PC-3 (cell line): ENCODE measurements at regions not wholly inside any gene's neighbourhood (a gene's known extent, or its start where the extent isn't known, plus 50 kb on each side); places are given as distances from the start of the nearest gene placed in this dataset.

ENCODE experiments used
- ATAC-seq: fragments of 200-7000 bp; cut with Tn5 transposase; 2 replicates; pipeline ENCODE4 v1.9.1; 2020; ENCODE audit warnings: mild to moderate bottlenecking, moderate library complexity
- BruUV-seq: library from RNA; stranded (reverse); fragments of 400-500 nt; replicated peaks from 2 replicates; lab custom pipeline; 2021; lab: Mats Ljungman, UMichigan
- CTCF ChIA-PET: fragments of 300-600 bp; sonication (Branson Sonifier 250); formaldehyde crosslinking; loops from one replicate; lab custom pipeline; 2022; ENCODE audit warnings: antibody characterized with exemption; lab: Charles Lee
- POLR2A ChIA-PET: fragments of 300-600 bp; sonication (Branson Sonifier 250); formaldehyde crosslinking; loops from one replicate; lab custom pipeline; 2022; ENCODE audit warnings: antibody characterized with exemption; ENCODE audit not compliant: unreplicated experiment; lab: Charles Lee
- DNase-seq: peaks from one replicate; pipeline ENCODE4 v3.0.0-alpha.2; 2015
- H2AFZ ChIP-seq: fragments of 300-600 bp; sonication (generic); 2 replicates; pipeline ENCODE4 v1.6.0; 2016; ENCODE audit warnings: antibody characterized with exemption, low read length
- H3F3A ChIP-seq: fragments of 300-600 bp; sonication (generic); one replicate; pipeline ENCODE4 v1.6.0; 2017; ENCODE audit warnings: antibody characterized with exemption, low read length, control low read depth, mild to moderate bottlenecking; ENCODE audit not compliant: unreplicated experiment
- H3K27ac ChIP-seq: fragments of 300-600 bp; sonication (generic); 2 replicates; pipeline ENCODE4 v1.5.1; 2016; ENCODE audit warnings: mild to moderate bottlenecking, low read length
- H3K27me3 ChIP-seq: fragments of 300-600 bp; sonication (generic); 2 replicates; pipeline ENCODE4 v1.6.1; 2016; ENCODE audit warnings: low read length, mixed read lengths
- H3K36me3 ChIP-seq: fragments of 300-600 bp; sonication (generic); 2 replicates; pipeline ENCODE4 v1.6.1; 2016; ENCODE audit warnings: low read depth, mixed run types, low read length, mixed read lengths
- H3K4me1 ChIP-seq: fragments of 300-600 bp; sonication (generic); 2 replicates; pipeline ENCODE4 v1.5.1; 2016; ENCODE audit warnings: low read length; ENCODE audit not compliant: insufficient read depth
- H3K4me2 ChIP-seq: fragments of 300-600 bp; sonication (generic); 2 replicates; pipeline ENCODE4 v1.6.0; 2016; ENCODE audit warnings: low read length
- H3K4me3 ChIP-seq: fragments of 300-600 bp; sonication (generic); 2 replicates; pipeline ENCODE4 v1.5.1; 2016; ENCODE audit warnings: mild to moderate bottlenecking, low read length, mixed read lengths
- H3K79me2 ChIP-seq: fragments of 300-600 bp; sonication (generic); 2 replicates; pipeline ENCODE4 v1.6.1; 2017; ENCODE audit warnings: low read length, mixed read lengths
- H3K9ac ChIP-seq: fragments of 300-600 bp; sonication (generic); 2 replicates; pipeline ENCODE4 v1.6.0; 2016; ENCODE audit warnings: mild to moderate bottlenecking, low read length
- H3K9me2 ChIP-seq: fragments of 300-600 bp; sonication (generic); replicated peaks from 2 replicates; pipeline ENCODE4 v1.6.1; 2016; ENCODE audit warnings: mixed run types, low read length, mixed read lengths
- H3K9me3 ChIP-seq: fragments of 300-600 bp; sonication (generic); 2 replicates; pipeline ENCODE4 v1.6.1; 2016; ENCODE audit warnings: low read length, mixed read lengths
- H4K20me1 ChIP-seq: fragments of 300-600 bp; sonication (generic); 2 replicates; pipeline ENCODE4 v1.6.1; 2016; ENCODE audit warnings: low read length, mixed read lengths
- EZH2 ChIP-seq: fragments of 300-600 bp; sonication (generic); IDR thresholded peaks from one replicate; pipeline ENCODE4 v1.6.1; 2017; ENCODE audit warnings: antibody characterized with exemption, mild to moderate bottlenecking, low read length; ENCODE audit not compliant: unreplicated experiment
- EZH2phosphoT487 ChIP-seq: fragments of 300-600 bp; sonication (generic); IDR thresholded peaks from 2 replicates; pipeline ENCODE4 v1.6.1; 2018; ENCODE audit warnings: mild to moderate bottlenecking, antibody characterized with exemption, low read length, borderline replicate concordance
- intact Hi-C: fragments of 100-400 bp; cut with micrococcal nuclease; formaldehyde crosslinking; loops from 2 replicates; pipeline ENCODE4 v1.9.0; 2023
- TF ChIP-seq, protein P1 (sequence below): fragments of 300-600 bp; sonication (generic); conservative IDR thresholded peaks from 2 replicates; pipeline ENCODE4 v1.5.1; 2017; ENCODE audit warnings: antibody characterized with exemption, low read depth, mild to moderate bottlenecking, low read length

DNA sequence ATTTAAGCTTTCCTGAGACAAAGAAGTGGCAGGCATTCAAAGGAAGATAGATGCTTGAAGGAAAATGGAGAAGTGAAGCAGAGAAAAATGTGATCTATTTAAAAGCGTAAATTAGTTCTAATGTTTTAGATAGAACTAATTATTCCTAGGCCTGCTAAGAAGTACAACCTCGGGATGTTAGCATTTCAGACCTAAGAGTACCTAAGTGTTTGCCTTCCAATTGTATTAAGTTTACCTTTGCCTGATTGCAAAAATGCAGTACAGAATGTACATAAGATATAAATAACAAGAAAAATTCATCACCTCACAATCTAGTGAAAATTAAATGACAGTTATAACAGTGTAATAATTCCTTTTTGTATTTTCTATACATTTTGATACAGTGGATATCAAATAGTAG is 71.1 kb upstream of the HNMT start:
- ATAC-seq (no peak), DNase-seq (no peak)
- Histone ChIP-seq H3K4me3 (no peak overlapping the region), H4K20me1 (no peaks in the 10 kb centered on the region), H3K79me2 (no peaks in the 10 kb centered on the region), H3F3A (no peaks in the 10 kb centered on the region), H3K27ac (no peak overlapping the region), H3K36me3 (no peaks in the 10 kb centered on the region), H2AFZ (no peak overlapping the region), H3K9ac (no peak overlapping the region), H3K4me1 (no peaks in the 10 kb centered on the region), H3K27me3 (no peaks in the 10 kb centered on the region), H3K4me2 (no peak overlapping the region), H3K9me3 (no peaks in the 10 kb centered on the region), H3K9me2 (no peaks in the 10 kb centered on the region)
- BruUV-seq = no TSS peak
- TF ChIP-seq, protein P1, sequence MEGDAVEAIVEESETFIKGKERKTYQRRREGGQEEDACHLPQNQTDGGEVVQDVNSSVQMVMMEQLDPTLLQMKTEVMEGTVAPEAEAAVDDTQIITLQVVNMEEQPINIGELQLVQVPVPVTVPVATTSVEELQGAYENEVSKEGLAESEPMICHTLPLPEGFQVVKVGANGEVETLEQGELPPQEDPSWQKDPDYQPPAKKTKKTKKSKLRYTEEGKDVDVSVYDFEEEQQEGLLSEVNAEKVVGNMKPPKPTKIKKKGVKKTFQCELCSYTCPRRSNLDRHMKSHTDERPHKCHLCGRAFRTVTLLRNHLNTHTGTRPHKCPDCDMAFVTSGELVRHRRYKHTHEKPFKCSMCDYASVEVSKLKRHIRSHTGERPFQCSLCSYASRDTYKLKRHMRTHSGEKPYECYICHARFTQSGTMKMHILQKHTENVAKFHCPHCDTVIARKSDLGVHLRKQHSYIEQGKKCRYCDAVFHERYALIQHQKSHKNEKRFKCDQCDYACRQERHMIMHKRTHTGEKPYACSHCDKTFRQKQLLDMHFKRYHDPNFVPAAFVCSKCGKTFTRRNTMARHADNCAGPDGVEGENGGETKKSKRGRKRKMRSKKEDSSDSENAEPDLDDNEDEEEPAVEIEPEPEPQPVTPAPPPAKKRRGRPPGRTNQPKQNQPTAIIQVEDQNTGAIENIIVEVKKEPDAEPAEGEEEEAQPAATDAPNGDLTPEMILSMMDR = no peak
- TF ChIP-seq EZH2phosphoT487 (no peak), EZH2 (no peak)
- intact Hi-C loops = no loop called here
- CTCF ChIA-PET = no interaction called here
- POLR2A ChIA-PET = no interaction called here

DNA sequence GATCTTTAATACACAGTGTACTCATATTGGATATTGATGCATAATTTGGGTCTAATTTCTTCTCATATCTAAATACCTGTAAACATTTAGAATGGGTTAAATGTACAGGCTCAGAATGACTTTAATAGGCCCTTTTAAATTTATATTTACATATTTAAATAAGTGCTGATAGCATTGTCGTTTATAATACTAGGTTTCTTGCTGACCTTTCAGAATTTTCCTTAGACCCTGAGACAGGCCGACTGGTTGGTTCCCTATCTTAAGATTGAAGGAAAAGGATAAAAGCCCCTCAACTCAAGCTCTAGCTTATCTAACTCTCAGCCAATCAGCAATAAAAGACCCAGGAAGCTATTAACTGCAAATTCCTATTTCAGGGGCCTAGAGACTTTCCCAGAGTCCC is 67.8 kb upstream of the HNMT start:
- Histone ChIP-seq H3K4me1 (no peaks in the 10 kb centered on the region), H3K4me2 (no peak overlapping the region), H3K27ac (no peak overlapping the region), H3F3A (no peaks in the 10 kb centered on the region), H3K9ac (no peak overlapping the region), H3K9me3 (no peaks in the 10 kb centered on the region), H3K27me3 (peaks cover 3% of the 10 kb centered on the region; the same call in 1 of the 2 replicates), H3K9me2 (no peaks in the 10 kb centered on the region), H3K4me3 (no peak overlapping the region), H2AFZ (no peak overlapping the region), H3K79me2 (no peaks in the 10 kb centered on the region), H3K36me3 (no peaks in the 10 kb centered on the region), H4K20me1 (no peaks in the 10 kb centered on the region)
- CTCF ChIA-PET = interaction anchor here (1.0 kb wide), 1 partner anchor 8 kb away, joined by 4 read pairs; no protein-coding TSS in a partner anchor
- DNase-seq = no peak
- POLR2A ChIA-PET = no interaction called here
- no TSS peak for BruUV-seq
- no peak for ATAC-seq
- intact Hi-C loops = no loop called here
- TF ChIP-seq, protein P1 = no peak
- TF ChIP-seq EZH2phosphoT487 (no peak), EZH2 (no peak)

DNA sequence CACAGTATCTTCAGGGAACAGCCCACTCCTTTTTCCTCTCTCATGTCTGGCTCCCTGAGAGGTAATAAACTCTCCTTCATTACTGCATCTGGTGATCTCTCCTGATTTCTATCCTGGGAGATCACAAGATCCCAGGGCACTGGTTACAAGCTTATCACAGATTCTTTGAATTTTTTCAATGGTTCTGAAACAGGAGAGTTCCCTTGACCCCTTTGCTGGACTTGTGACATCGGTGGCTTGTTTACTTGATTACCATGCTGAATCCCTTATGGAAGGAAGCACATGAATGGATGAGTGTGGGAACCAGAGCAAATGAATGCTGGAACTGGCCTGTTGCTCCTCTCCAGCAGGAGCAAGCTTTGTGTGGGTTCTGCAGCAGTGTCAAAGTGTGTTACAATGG is 67.2 kb upstream of the HNMT start:
- Histone ChIP-seq H2AFZ (no peak overlapping the region), H3K36me3 (no peaks in the 10 kb centered on the region), H3K27ac (no peak overlapping the region), H3K27me3 (peaks cover 3% of the 10 kb centered on the region; the same call in 1 of the 2 replicates), H3K9me2 (no peaks in the 10 kb centered on the region), H3F3A (no peaks in the 10 kb centered on the region), H3K4me3 (no peak overlapping the region), H4K20me1 (no peaks in the 10 kb centered on the region), H3K4me1 (no peaks in the 10 kb centered on the region), H3K9ac (no peak overlapping the region), H3K9me3 (no peaks in the 10 kb centered on the region), H3K4me2 (no peak overlapping the region), H3K79me2 (no peaks in the 10 kb centered on the region)
- POLR2A ChIA-PET = no interaction called here
- ATAC-seq (no peak), DNase-seq (no peak)
- TF ChIP-seq EZH2phosphoT487 (no peak), EZH2 (no peak)
- TF ChIP-seq, protein P1 = no peak
- BruUV-seq = no TSS peak
- intact Hi-C loops = no loop called here
- CTCF ChIA-PET = interaction anchor here (1.0 kb wide), 1 partner anchor 9 kb away, joined by 4 read pairs; no protein-coding TSS in a partner anchor
